D721Med (cell line): ENCODE measurements at regions not wholly inside any gene's neighbourhood (a gene's known extent, or its start where the extent isn't known, plus 50 kb on each side); places are given as distances from the start of the nearest gene placed in this dataset.

Source experiments
- DNase-seq: peaks from one replicate; pipeline ENCODE4 v3.0.0; 2011; ENCODE audit warnings: low spot score; ENCODE audit not compliant: insufficient read length
- FAIRE-seq: peaks from 2 replicates; lab custom pipeline; 2011; peaks lifted over from hg19 to GRCh38; lab: Jason Lieb, UNC
- CTCF ChIP-seq: IDR thresholded peaks from 2 replicates; pipeline ENCODE4 v1.5.1; 2012; ENCODE audit warnings: mild to moderate bottlenecking, control low read depth; ENCODE audit not compliant: insufficient read depth; ENCODE audit errors: missing control alignments

- DNase-seq: no peak
- TF ChIP-seq CTCF: no peak
- FAIRE-seq: no peak
These were observed 707.4 kb upstream of the COX7C start for GRCh38 chr5:85910335-85910734.

GRCh38 chr5:85920984-85921383 is 696.8 kb upstream of the COX7C start:
- FAIRE-seq (no peak), DNase-seq (no peak)
- TF ChIP-seq CTCF: no peak

- DNase-seq (no peak), FAIRE-seq (no peak)
- no peak for TF ChIP-seq CTCF
These were observed 696.2 kb upstream of the COX7C start for GRCh38 chr5:85921590-85921989.

DNA sequence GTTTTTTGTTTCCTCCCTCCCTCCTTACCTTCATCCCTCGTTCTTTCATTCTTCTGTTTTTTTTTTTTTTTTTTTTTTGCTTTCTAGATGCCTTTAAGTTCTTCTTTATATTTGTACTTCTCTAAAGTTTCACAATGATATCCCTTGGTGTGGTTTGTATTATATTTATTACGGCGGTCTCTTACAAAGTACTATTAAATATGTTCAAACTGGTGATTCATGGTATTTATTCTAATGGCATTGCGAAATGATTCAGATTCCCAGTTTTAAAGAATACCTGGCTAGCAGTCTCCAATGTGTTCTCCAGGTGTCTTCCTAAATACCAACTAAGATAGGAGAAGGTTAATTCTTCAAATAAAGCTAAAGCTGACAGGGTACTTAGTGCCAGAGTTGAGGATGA is 690.1 kb upstream of the COX7C start:
- no peak for TF ChIP-seq CTCF
- DNase-seq (no peak), FAIRE-seq (no peak)

- TF ChIP-seq CTCF: no peak
These were observed 688.0 kb upstream of the COX7C start for GRCh38 chr5:85929713-85930112.

DNA sequence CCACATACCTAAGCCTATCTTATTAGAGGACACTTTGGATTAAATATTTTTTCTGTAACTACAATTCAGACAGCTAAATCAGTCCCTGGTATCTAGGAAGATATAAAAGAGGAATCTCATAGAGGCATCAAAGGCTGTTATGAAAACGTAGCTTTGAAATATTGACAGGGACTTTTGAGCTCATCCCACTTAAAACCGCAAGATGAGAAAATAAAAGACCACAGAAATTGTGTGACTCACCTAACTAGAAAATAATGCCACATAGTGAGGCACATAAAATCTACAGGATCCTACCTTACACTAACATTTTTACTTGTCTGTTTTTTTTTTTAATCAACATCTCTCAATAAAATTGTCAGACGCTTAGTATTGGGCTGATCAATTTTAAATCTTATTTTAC is 686.5 kb upstream of the COX7C start:
- no peak for DNase-seq
- FAIRE-seq: no peak

More at GRCh38 chr5:85929713-85930112, 688.0 kb upstream of the COX7C start:
- FAIRE-seq (no peak), DNase-seq (no peak)

DNA sequence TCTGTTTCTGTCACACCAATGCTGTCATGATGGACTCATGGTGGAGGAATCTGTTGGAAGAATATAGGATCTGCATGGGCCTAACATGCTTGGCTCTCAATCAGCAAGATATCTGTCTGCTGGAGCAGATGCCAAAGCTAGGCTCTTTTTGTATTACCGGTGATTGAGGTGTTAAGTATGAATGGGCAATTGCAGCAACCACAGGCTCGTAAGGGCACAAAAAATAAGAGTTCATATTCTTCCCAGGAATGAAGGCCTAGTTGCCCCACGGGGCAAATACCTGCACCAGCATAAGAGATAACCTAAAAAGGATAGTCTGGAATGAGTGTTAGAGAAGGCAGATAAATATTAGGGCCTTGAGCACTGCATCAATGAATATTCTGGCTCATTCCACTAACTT is 679.5 kb upstream of the COX7C start:
- TF ChIP-seq CTCF: no peak
- DNase-seq: no peak
- no peak for FAIRE-seq

More for the DNA sequence above, 686.5 kb upstream of the COX7C start:
- TF ChIP-seq CTCF: no peak
